ENCODE measurements at regions not wholly inside any gene's neighbourhood (a gene's known extent, or its start where the extent isn't known, plus 50 kb on each side); places are given as distances from the start of the nearest gene placed in this dataset.
"Not testable (repeated sequence)": the region's sequence is repeated elsewhere in the genome, so short reads cannot be mapped to it uniquely, and the experiment has no call there.

- TF ChIP-seq CTCF, POLR2A (IDR thresholded peaks at IDR 0.05): not testable (repeated sequence)
These were observed 1869.9 kb downstream of the KHDRBS2 start for GRCh38 chr6:60416118-60416517.
